HEK293 (cell line): ENCODE measurements at regions not wholly inside any gene's neighbourhood (a gene's known extent, or its start where the extent isn't known, plus 50 kb on each side); places are given as distances from the start of the nearest gene placed in this dataset.

Experiments
- CTCF ChIA-PET: fragments of 350-600 bp; formaldehyde crosslinking; extraction: SDS; loops from one replicate; lab custom pipeline; 2021; ENCODE audit warnings: antibody characterized with exemption; lab: Yijun Ruan, JAX
- POLR2A ChIA-PET: fragments of 300-600 bp; formaldehyde crosslinking; extraction: SDS; loops from one replicate; lab custom pipeline; 2020; ENCODE audit warnings: antibody characterized with exemption, inconsistent platforms; lab: Yijun Ruan, JAX
- H3K27ac ChIP-seq: fragments of 200-500 bp; sonication (Bioruptor generic); 2 replicates; pipeline ENCODE4 v1.5.1; 2014; ENCODE audit warnings: low read depth, low read length, control low read depth, inconsistent platforms; ENCODE audit errors: extremely low read depth
- H3K36me3 ChIP-seq, 2 experiments: fragments of 200-500 bp in 1 of 2; sonication (Bioruptor generic) in 1 of 2; 1 replicate in 1 of 2; 2 replicates in 1 of 2; pipeline ENCODE4 v1.5.1; 2014 to 2017; ENCODE audit warnings: inconsistent platforms in 2 of 2, low read length in 2 of 2; ENCODE audit not compliant: control insufficient read depth in 2 of 2, insufficient read depth in 1 of 2
- H3K4me1 ChIP-seq: fragments of 200-500 bp; sonication (Bioruptor generic); 2 replicates; pipeline ENCODE4 v1.5.1; 2014; ENCODE audit warnings: mild to moderate bottlenecking, low read length, inconsistent platforms; ENCODE audit not compliant: control insufficient read depth, insufficient read depth
- H3K4me3 ChIP-seq: 2 replicates; pipeline ENCODE4 v1.5.1; 2011; ENCODE audit warnings: low read depth, mild to moderate bottlenecking, control low read depth, low read length, moderate library complexity
- H3K9me3 ChIP-seq: fragments of 200-500 bp; sonication (Bioruptor generic); 2 replicates; pipeline ENCODE4 v1.5.1; 2014; ENCODE audit warnings: low read depth, low read length, inconsistent platforms; ENCODE audit not compliant: control insufficient read depth, insufficient read depth
- FEZF1 ChIP-seq: fragments of 450-650 bp; formaldehyde crosslinking; IDR thresholded peaks from 2 replicates; pipeline ENCODE4 v1.5.1; 2016; ENCODE audit warnings: missing biosample characterization, missing genetic modification characterization
- GLIS1 ChIP-seq: fragments of 450-650 bp; formaldehyde crosslinking; IDR thresholded peaks from 2 replicates; pipeline ENCODE4 v1.5.1; 2016; ENCODE audit warnings: missing biosample characterization, missing genetic modification characterization
- HOXC10 ChIP-seq: sonication (generic); formaldehyde crosslinking; IDR thresholded peaks from 2 replicates; pipeline ENCODE4 v1.8.1; 2023; ENCODE audit warnings: mild to moderate bottlenecking, missing genetic modification reagents
- KLF1 ChIP-seq: fragments of 450-650 bp; formaldehyde crosslinking; IDR thresholded peaks from 2 replicates; pipeline ENCODE4 v1.5.1; 2016; ENCODE audit warnings: missing biosample characterization, missing genetic modification characterization
- KLF10 ChIP-seq: fragments of 450-650 bp; IDR thresholded peaks from 2 replicates; pipeline ENCODE4 v1.5.1; 2018; ENCODE audit warnings: missing biosample characterization, mild to moderate bottlenecking, missing genetic modification characterization
- KLF7 ChIP-seq: fragments of 450-650 bp; formaldehyde crosslinking; IDR thresholded peaks from 2 replicates; pipeline ENCODE4 v1.5.1; 2016; ENCODE audit warnings: missing biosample characterization, missing genetic modification characterization, borderline replicate concordance
- KLF9 ChIP-seq: fragments of 450-650 bp; formaldehyde crosslinking; IDR thresholded peaks from 2 replicates; pipeline ENCODE4 v1.5.1; 2016; ENCODE audit warnings: missing biosample characterization, missing genetic modification characterization, low read depth
- ZNF202 ChIP-seq: fragments of 450-650 bp; formaldehyde crosslinking; IDR thresholded peaks from 2 replicates; pipeline ENCODE4 v1.5.1; 2016; ENCODE audit warnings: missing biosample characterization, missing genetic modification characterization, borderline replicate concordance
- ZNF248 ChIP-seq: fragments of 450-650 bp; formaldehyde crosslinking; IDR thresholded peaks from 2 replicates; pipeline ENCODE4 v1.5.1; 2017; ENCODE audit warnings: missing biosample characterization, missing genetic modification characterization
- ZNF544 ChIP-seq: fragments of 450-650 bp; formaldehyde crosslinking; IDR thresholded peaks from 2 replicates; pipeline ENCODE4 v1.5.0; 2017; ENCODE audit warnings: missing biosample characterization, missing genetic modification characterization
- ZNF549 ChIP-seq: fragments of 450-650 bp; IDR thresholded peaks from 2 replicates; pipeline ENCODE4 v1.5.1; 2018; ENCODE audit warnings: missing biosample characterization, missing genetic modification characterization, mild to moderate bottlenecking, inconsistent platforms, moderate library complexity
- ZNF571 ChIP-seq: fragments of 450-650 bp; formaldehyde crosslinking; IDR thresholded peaks from 2 replicates; pipeline ENCODE4 v1.5.0; 2017; ENCODE audit warnings: missing biosample characterization, missing genetic modification characterization
- ZNF624 ChIP-seq: fragments of 450-650 bp; formaldehyde crosslinking; IDR thresholded peaks from 2 replicates; pipeline ENCODE4 v1.5.1; 2017; ENCODE audit warnings: missing biosample characterization, missing genetic modification characterization
- ZNF660 ChIP-seq: fragments of 450-650 bp; IDR thresholded peaks from 2 replicates; pipeline ENCODE4 v1.5.1; 2018; ENCODE audit warnings: missing biosample characterization, mild to moderate bottlenecking, missing genetic modification characterization
- ZNF76 ChIP-seq: fragments of 450-650 bp; formaldehyde crosslinking; IDR thresholded peaks from 2 replicates; pipeline ENCODE4; 2016; ENCODE audit warnings: low read depth, missing biosample characterization, missing genetic modification characterization, borderline replicate concordance
- TF ChIP-seq, protein P1 (sequence below): fragments of 450-650 bp; formaldehyde crosslinking; conservative IDR thresholded peaks from 2 replicates; pipeline ENCODE4 v1.5.1; 2016; ENCODE audit warnings: low read depth, missing biosample characterization, missing genetic modification characterization
- TF ChIP-seq, protein P2 (sequence below): fragments of 450-650 bp; formaldehyde crosslinking; IDR thresholded peaks from 2 replicates; pipeline ENCODE4 v1.5.1; 2016; ENCODE audit warnings: missing biosample characterization, missing genetic modification characterization
- TF ChIP-seq, protein P3 (sequence below): fragments of 450-650 bp; formaldehyde crosslinking; IDR thresholded peaks from 2 replicates; pipeline ENCODE4 v1.5.1; 2016; ENCODE audit warnings: missing biosample characterization, missing genetic modification characterization
- TF ChIP-seq, protein P4 (sequence below): fragments of 450-650 bp; formaldehyde crosslinking; IDR thresholded peaks from 2 replicates; pipeline ENCODE4 v1.5.1; 2016; ENCODE audit warnings: missing biosample characterization, missing genetic modification characterization
- TF ChIP-seq, protein P5 (sequence below): fragments of 450-650 bp; formaldehyde crosslinking; IDR thresholded peaks from 2 replicates; pipeline ENCODE4 v1.5.1; 2016; ENCODE audit warnings: missing biosample characterization, missing genetic modification characterization
- TF ChIP-seq, protein P6 (sequence below): fragments of 450-650 bp; formaldehyde crosslinking; IDR thresholded peaks from 2 replicates; pipeline ENCODE4 v1.5.1; 2016; ENCODE audit warnings: missing biosample characterization, missing genetic modification characterization

DNA sequence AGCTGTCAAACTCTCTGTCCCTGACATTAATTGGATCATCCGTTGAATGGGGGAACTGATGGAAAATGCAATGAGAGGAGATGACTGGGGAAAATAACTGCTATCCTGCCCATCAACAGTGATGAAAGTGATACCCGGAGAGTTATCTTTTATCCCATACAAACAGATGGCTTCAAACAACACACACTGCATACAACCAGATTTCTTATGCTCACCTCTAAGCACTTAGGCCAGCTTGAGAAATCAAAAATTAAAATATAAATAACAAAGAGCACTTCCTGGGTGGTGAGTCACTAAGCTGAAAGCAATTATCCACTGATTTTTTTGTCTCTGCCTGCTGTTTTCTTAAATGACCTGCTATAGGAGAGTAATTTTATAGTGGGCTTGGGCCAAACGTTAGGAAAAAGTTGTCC is 237.6 kb upstream of the RGPD4 start:
- CTCF ChIA-PET = no interaction called here

DNA sequence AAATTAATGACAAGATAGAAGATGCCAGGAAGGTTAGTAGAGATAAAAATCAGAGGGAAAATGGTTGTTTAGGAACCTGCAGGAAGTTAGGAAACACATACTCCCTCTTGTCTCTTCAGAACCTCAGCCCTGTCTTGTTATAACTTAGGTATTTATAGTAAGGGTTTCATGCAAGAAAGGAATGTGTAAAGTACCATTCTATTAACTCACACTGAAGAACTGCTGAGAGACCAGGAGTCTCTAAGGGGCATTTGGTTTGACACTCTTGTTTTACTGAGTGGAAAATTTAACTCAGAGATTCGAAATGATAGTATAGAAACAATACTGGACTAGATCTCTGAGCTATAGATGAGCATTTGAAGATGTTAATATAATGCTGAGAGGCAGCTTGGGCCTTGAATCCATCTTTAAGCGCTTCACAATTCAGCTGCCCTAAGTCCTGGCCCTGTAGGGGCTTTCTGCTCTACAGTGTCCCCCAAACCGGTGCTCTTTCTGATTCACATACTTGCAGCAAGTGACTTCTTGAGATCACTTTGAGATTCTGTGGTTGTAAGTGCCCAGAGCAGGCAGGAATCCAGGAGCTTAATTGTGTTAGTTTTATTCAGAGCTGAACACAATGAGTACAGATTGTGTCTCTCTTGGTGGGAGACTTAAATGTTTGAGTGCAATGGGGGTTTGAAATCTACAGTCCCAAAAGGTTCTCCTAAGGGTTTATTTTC is 235.0 kb upstream of the RGPD4 start:
- no peaks in the 10 kb centered on the region for H3K4me1 ChIP-seq
- H3K4me3 ChIP-seq = no peak overlapping the region
- H3K27ac ChIP-seq = no peak overlapping the region
- ChIA-PET CTCF (no interaction called here), POLR2A (no interaction called here)
- H3K36me3 ChIP-seq = no peaks in the 10 kb centered on the region
- H3K9me3 ChIP-seq = no peaks in the 10 kb centered on the region
- TF ChIP-seq GLIS1 (tag by site-specific recombination) = no peak
- TF ChIP-seq ZNF76 (tag by site-specific recombination) = no peak
- no peak for TF ChIP-seq ZNF660 (tag by site-specific recombination)
- TF ChIP-seq, protein P1, sequence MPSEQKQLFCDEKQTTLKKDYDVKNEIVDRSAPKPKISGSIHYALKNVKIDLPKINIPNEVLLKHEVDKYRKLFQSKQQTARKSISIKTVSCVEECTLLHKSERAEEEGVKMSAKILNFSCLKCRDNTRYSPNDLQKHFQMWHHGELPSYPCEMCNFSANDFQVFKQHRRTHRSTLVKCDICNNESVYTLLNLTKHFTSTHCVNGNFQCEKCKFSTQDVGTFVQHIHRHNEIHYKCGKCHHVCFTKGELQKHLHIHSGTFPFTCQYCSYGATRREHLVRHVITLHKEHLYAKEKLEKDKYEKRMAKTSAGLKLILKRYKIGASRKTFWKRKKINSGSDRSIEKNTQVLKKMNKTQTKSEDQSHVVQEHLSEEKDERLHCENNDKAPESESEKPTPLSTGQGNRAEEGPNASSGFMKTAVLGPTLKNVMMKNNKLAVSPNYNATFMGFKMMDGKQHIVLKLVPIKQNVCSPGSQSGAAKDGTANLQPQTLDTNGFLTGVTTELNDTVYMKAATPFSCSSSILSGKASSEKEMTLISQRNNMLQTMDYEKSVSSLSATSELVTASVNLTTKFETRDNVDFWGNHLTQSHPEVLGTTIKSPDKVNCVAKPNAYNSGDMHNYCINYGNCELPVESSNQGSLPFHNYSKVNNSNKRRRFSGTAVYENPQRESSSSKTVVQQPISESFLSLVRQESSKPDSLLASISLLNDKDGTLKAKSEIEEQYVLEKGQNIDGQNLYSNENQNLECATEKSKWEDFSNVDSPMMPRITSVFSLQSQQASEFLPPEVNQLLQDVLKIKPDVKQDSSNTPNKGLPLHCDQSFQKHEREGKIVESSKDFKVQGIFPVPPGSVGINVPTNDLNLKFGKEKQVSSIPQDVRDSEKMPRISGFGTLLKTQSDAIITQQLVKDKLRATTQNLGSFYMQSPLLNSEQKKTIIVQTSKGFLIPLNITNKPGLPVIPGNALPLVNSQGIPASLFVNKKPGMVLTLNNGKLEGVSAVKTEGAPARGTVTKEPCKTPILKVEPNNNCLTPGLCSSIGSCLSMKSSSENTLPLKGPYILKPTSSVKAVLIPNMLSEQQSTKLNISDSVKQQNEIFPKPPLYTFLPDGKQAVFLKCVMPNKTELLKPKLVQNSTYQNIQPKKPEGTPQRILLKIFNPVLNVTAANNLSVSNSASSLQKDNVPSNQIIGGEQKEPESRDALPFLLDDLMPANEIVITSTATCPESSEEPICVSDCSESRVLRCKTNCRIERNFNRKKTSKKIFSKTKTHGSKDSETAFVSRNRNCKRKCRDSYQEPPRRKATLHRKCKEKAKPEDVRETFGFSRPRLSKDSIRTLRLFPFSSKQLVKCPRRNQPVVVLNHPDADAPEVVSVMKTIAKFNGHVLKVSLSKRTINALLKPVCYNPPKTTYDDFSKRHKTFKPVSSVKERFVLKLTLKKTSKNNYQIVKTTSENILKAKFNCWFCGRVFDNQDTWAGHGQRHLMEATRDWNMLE (tag by site-specific recombination) = no peak
- TF ChIP-seq, protein P2, sequence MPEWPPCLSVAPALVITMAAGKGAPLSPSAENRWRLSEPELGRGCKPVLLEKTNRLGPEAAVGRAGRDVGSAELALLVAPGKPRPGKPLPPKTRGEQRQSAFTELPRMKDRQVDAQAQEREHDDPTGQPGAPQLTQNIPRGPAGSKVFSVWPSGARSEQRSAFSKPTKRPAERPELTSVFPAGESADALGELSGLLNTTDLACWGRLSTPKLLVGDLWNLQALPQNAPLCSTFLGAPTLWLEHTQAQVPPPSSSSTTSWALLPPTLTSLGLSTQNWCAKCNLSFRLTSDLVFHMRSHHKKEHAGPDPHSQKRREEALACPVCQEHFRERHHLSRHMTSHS (tag by site-specific recombination) = no peak
- no peak for TF ChIP-seq HOXC10 (CRISPR knock-in tag)
- no peak for TF ChIP-seq ZNF544 (tag by site-specific recombination)
- TF ChIP-seq ZNF202 (tag by site-specific recombination) = no peak
- TF ChIP-seq FEZF1 (tag by site-specific recombination) = no peak
- TF ChIP-seq ZNF549 = no peak
- TF ChIP-seq, protein P3, sequence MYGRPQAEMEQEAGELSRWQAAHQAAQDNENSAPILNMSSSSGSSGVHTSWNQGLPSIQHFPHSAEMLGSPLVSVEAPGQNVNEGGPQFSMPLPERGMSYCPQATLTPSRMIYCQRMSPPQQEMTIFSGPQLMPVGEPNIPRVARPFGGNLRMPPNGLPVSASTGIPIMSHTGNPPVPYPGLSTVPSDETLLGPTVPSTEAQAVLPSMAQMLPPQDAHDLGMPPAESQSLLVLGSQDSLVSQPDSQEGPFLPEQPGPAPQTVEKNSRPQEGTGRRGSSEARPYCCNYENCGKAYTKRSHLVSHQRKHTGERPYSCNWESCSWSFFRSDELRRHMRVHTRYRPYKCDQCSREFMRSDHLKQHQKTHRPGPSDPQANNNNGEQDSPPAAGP (tag by site-specific recombination) = no peak

More for the DNA sequence above, 237.6 kb upstream of the RGPD4 start:
- Histone ChIP-seq H3K36me3 (no peaks in the 10 kb centered on the region), H3K9me3 (no peaks in the 10 kb centered on the region), H3K27ac (no peak overlapping the region), H3K4me3 (no peak overlapping the region), H3K4me1 (no peaks in the 10 kb centered on the region)
- POLR2A ChIA-PET = no interaction called here
- no peak for TF ChIP-seq KLF1 (tag by site-specific recombination)
- TF ChIP-seq, protein P4, sequence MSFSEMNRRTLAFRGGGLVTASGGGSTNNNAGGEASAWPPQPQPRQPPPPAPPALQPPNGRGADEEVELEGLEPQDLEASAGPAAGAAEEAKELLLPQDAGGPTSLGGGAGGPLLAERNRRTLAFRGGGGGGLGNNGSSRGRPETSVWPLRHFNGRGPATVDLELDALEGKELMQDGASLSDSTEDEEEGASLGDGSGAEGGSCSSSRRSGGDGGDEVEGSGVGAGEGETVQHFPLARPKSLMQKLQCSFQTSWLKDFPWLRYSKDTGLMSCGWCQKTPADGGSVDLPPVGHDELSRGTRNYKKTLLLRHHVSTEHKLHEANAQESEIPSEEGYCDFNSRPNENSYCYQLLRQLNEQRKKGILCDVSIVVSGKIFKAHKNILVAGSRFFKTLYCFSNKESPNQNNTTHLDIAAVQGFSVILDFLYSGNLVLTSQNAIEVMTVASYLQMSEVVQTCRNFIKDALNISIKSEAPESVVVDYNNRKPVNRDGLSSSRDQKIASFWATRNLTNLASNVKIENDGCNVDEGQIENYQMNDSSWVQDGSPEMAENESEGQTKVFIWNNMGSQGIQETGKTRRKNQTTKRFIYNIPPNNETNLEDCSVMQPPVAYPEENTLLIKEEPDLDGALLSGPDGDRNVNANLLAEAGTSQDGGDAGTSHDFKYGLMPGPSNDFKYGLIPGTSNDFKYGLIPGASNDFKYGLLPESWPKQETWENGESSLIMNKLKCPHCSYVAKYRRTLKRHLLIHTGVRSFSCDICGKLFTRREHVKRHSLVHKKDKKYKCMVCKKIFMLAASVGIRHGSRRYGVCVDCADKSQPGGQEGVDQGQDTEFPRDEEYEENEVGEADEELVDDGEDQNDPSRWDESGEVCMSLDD (tag by site-specific recombination) = no peak
- TF ChIP-seq HOXC10 (CRISPR knock-in tag) = no peak
- TF ChIP-seq KLF9 (tag by site-specific recombination) = no peak
- no peak for TF ChIP-seq ZNF571 (tag by site-specific recombination)
- no peak for TF ChIP-seq ZNF624 (tag by site-specific recombination)
- no peak for TF ChIP-seq KLF7 (tag by site-specific recombination)
- no peak for TF ChIP-seq ZNF248 (tag by site-specific recombination)
- TF ChIP-seq KLF10 = no peak
- TF ChIP-seq, protein P5, sequence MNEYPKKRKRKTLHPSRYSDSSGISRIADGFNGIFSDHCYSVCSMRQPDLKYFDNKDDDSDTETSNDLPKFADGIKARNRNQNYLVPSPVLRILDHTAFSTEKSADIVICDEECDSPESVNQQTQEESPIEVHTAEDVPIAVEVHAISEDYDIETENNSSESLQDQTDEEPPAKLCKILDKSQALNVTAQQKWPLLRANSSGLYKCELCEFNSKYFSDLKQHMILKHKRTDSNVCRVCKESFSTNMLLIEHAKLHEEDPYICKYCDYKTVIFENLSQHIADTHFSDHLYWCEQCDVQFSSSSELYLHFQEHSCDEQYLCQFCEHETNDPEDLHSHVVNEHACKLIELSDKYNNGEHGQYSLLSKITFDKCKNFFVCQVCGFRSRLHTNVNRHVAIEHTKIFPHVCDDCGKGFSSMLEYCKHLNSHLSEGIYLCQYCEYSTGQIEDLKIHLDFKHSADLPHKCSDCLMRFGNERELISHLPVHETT (tag by site-specific recombination) = no peak
- TF ChIP-seq, protein P6, sequence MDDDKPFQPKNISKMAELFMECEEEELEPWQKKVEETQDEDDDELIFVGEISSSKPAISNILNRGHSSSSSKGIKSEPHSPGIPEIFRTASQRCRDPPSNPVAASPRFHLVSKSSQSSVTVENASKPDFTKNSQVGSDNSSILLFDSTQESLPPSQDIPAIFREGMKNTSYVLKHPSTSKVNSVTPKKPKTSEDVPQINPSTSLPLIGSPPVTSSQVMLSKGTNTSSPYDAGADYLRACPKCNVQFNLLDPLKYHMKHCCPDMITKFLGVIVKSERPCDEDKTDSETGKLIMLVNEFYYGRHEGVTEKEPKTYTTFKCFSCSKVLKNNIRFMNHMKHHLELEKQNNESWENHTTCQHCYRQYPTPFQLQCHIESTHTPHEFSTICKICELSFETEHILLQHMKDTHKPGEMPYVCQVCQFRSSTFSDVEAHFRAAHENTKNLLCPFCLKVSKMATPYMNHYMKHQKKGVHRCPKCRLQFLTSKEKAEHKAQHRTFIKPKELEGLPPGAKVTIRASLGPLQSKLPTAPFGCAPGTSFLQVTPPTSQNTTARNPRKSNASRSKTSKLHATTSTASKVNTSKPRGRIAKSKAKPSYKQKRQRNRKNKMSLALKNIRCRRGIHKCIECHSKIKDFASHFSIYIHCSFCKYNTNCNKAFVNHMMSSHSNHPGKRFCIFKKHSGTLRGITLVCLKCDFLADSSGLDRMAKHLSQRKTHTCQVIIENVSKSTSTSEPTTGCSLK (tag by site-specific recombination) = no peak
